HG03039 (cell line): ENCODE measurements at regions not wholly inside any gene's neighbourhood (a gene's known extent, or its start where the extent isn't known, plus 50 kb on each side); places are given as distances from the start of the nearest gene placed in this dataset.
"Not testable (repeated sequence)": the region's sequence is repeated elsewhere in the genome, so short reads cannot be mapped to it uniquely, and the experiment has no call there.

Source experiments
- ATAC-seq: cut with Tn5 transposase; IDR thresholded peaks from one replicate; pipeline ENCODE4 v1.9.1; 2021; ENCODE audit warnings: mild to moderate bottlenecking, moderate library complexity; ENCODE audit not compliant: unreplicated experiment

GRCh38 chr5:121608826-121609225, 242.9 kb upstream of the FTMT start:
- no peak for ATAC-seq

GRCh38 chr5:121624035-121624434, 227.6 kb upstream of the FTMT start:
- no peak for ATAC-seq

GRCh38 chr5:121628783-121629182, 222.9 kb upstream of the FTMT start:
- ATAC-seq, result no peak

- ATAC-seq, result no peak
These were observed 221.3 kb upstream of the FTMT start for GRCh38 chr5:121630402-121630801.

GRCh38 chr5:121634946-121635345, 216.7 kb upstream of the FTMT start:
- no peak for ATAC-seq

GRCh38 chr5:121638126-121638525, 213.6 kb upstream of the FTMT start:
- ATAC-seq, result no peak

GRCh38 chr5:121640298-121640697, 211.4 kb upstream of the FTMT start:
- ATAC-seq, result no peak

- no peak for ATAC-seq
These were observed 193.5 kb upstream of the FTMT start for GRCh38 chr5:121658221-121658620.

- no peak for ATAC-seq
These were observed 191.5 kb upstream of the FTMT start for GRCh38 chr5:121660142-121660541.

- ATAC-seq, result not testable (repeated sequence)
These were observed 186.1 kb upstream of the FTMT start for GRCh38 chr5:121665542-121665941.

GRCh38 chr5:121667292-121667691, 184.4 kb upstream of the FTMT start:
- no peak for ATAC-seq

GRCh38 chr5:121668635-121669034, 183.0 kb upstream of the FTMT start:
- no peak for ATAC-seq

GRCh38 chr5:121671624-121672023, 180.1 kb upstream of the FTMT start:
- ATAC-seq, result no peak

- no peak for ATAC-seq
These were observed 175.8 kb upstream of the FTMT start for GRCh38 chr5:121675924-121676323.

- no peak for ATAC-seq
These were observed 170.3 kb upstream of the FTMT start for GRCh38 chr5:121681229-121681855.

- no peak for ATAC-seq
These were observed 163.6 kb upstream of the FTMT start for GRCh38 chr5:121688126-121688525.

- no peak for ATAC-seq
These were observed 162.9 kb upstream of the FTMT start for GRCh38 chr5:121688781-121689180.

- ATAC-seq, result no peak
These were observed 160.2 kb upstream of the FTMT start for GRCh38 chr5:121691478-121691877.

GRCh38 chr5:121692158-121692557, 159.5 kb upstream of the FTMT start:
- no peak for ATAC-seq

- ATAC-seq, result no peak
These were observed 157.8 kb upstream of the FTMT start for GRCh38 chr5:121693864-121694263.

GRCh38 chr5:121695307-121695706, 156.4 kb upstream of the FTMT start:
- ATAC-seq, result no peak

GRCh38 chr5:121698690-121699089, 153.0 kb upstream of the FTMT start:
- no peak for ATAC-seq

GRCh38 chr5:121701731-121702130, 150.0 kb upstream of the FTMT start:
- ATAC-seq, result no peak
